NCI-H1092 treated with DMSO at 0.1 percent for 48 hours (cell line): ENCODE measurements at regions not wholly inside any gene's neighbourhood (a gene's known extent, or its start where the extent isn't known, plus 50 kb on each side); places are given as distances from the start of the nearest gene placed in this dataset.
A peak's percentile ranks its signal among the peaks of the same experiment; 100 is the strongest.
"Not testable (repeated sequence)": the region's sequence is repeated elsewhere in the genome, so short reads cannot be mapped to it uniquely, and the experiment has no call there.

Experiments used
- DNase-seq: peaks from one replicate; lab custom pipeline; 2025; lab: John Stamatoyannopoulos, UW

DNA sequence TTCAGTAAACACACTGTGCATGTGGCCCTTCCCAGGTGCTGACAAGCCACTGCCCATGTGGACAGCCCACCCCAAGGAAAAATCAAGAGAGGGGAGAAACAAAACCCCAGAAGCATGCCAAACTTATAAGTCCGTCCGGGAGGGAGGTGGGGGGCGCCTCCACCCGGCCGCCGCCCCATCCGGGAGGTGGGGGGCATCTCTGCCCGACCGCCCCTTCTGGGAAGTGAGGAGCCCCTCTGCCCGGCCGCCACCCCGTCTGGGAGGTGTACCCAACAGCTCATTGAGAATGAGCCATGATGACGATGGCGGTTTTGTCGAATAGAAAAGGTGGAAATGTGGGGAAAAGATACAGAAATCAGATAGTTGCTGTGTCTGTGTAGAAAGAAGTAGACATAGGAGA is 53.8 kb upstream of the C2CD4B start:
- DNase-seq = no peak

DNA sequence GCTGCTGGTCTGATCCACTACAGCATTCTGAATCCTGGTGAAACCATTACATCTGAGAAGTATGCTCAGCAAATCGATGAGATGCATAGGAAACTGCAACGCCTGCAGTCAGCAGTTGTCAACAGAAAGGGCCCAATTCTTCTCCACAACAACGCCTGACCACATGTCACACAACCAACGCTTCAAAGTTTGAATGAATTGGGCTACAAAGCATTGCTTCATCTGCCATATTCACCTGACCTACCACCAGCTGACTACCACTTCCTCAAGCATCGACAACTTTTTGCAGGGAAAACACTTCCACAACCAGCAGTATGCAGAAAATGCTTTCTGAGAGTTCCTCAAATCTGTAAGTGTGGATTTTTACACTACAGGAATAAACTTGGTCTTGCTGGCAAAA is 54.7 kb upstream of the C2CD4B start:
- no peak for DNase-seq

DNA sequence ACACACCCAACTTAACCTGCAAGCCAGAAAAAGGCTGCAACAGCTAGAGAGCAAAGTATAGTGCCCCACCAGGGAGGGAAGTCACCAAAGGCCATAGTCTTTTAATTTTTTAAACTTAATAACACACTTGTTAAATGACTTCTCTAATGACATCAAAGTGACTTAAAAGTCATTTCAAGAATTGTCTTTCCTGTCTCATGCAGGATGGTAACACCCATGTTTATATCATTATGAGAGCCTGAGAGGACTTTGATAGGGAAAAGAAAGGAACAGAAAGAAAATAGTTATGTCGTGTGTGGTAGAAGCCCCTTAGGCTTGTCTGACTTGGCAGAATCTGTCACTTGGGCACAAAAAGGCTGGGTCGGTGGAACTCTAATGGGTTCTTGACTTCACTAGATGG is 57.9 kb upstream of the C2CD4B start:
- DNase-seq = no peak

DNA sequence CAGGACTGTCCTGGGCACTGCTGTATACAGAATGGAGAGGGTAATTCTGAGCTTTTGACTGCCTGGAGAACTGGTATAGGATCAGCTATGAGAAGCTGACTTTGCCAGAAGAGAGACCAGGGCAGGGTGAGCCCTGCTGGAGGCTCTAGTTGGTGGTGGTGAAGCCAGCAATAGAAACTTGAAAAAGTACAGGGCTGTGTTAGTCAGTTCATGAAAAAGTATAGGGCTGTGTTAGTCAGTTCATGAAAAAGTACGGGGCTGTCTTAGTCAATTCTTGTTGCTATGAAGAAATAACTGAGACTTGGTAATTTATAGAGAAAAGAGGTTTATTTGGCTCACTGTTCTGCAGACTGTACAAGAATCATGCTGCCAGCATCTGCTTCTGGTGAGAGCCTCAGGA is 63.5 kb upstream of the C2CD4B start:
- DNase-seq = no peak

DNA sequence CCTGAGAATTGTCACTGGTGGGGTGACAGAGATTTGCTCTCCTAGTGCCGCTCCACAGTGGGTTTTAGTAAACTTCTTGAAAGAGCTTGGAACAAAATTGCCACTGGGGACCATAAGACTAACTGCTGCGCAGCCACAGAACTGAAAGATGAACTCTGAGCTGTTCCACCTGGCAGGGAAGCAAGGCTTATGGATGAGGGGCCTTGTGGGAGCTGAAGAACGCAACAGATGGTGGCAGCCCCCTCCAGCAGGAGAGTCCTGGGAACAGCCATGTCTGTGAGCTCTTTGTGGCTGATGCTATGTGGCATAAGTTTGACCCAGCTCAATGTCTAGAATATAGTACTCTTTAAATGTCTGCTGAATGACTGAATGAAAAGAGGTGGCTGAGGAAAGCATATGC is 66.8 kb upstream of the C2CD4B start:
- no peak for DNase-seq

DNA sequence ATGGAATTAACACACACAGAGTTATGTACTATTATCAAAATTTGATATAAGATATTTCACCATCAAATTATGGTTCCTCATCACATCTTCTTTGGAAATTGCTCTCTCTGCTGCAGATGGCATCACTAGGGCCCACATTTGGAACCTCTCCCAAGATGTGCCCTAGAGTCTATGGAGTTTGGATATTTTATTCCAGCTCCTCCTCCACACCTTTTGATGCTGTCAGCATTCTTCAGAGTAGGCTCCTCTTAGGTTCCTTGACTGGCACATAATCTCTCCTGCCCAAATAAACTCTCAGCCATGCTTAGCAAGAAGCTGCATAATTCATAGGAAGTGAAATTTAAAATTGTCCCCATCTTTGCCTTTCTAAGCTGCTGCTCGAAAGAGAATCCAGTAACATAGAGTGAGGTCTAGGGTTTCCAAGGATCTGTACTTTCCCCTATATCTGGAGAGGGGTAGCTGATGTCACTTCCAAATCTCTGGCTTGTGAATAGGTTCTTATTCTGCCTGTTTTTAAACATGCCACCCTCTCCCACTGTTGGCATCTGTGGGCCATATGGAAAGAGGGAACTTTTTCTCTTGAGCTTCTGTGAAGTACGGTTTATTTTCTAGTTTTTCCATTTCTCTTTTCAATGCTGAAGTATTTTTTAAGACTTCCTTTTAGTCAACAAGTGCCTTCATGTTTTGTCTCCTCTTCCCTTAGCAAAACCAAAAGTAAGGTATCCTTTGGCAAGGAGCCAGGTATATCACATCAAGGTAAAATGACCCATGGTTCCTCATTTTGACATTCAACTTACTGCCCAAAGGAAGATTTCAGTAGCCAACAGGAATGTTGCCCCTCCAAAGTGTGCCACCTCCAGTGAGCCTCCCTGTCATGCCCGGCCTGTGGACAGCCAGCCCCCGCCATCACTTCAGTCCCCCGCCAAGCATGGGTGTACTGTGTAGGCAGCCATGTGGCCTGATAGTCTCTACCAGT is 75.3 kb upstream of the C2CD4B start:
- no peak for DNase-seq

DNA sequence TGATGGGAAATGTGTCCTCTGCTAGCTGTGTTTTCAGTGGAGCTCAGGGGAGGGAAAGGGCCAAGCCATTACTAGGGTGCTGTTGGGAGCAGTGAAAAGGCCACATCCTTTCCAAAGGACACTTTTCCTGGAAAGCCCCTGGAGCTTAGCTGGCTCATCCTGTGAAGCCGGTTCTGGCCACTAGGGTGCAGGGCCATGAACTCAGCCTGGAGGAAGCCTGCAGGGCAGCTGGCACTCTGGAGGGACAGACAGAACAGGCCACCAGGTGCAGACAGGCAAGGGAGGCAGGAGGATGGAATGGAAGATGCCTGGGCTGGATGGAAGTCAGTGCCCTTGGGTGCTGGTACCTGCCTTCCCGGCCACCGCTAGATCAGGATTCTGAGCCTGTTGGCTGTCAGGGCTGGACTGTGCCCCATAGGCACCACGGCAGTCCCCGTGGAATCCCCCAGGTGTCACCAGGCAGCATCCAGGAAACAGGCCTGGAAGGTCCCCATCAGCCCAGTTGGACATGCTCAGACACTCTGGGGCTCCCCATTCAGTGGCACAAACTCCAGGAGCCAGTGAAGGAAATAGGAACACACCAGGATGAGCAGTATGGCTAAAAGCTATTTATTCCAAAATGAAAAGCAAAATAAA is 76.2 kb upstream of the C2CD4B start:
- DNase-seq = no peak

DNA sequence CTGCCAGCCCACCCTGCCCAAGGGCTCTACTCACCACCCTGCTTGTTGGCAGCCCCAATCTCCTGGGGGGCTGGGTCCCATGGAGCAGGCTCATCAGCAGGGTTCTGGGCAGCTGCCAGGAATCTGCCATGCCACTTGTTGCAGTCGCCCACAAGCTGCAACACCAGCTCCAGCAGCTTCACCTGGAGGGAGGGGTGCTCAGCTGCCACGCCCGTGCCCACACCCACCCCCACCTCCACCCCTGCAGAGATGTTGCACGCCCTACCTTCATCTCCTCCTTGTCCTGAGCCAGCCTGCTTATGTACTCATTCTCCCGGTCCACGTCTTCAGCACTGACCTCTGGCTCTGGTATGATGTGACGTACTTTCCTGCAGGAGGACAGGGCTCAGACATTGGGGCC is 77.9 kb upstream of the C2CD4B start:
- DNase-seq = no peak

DNA sequence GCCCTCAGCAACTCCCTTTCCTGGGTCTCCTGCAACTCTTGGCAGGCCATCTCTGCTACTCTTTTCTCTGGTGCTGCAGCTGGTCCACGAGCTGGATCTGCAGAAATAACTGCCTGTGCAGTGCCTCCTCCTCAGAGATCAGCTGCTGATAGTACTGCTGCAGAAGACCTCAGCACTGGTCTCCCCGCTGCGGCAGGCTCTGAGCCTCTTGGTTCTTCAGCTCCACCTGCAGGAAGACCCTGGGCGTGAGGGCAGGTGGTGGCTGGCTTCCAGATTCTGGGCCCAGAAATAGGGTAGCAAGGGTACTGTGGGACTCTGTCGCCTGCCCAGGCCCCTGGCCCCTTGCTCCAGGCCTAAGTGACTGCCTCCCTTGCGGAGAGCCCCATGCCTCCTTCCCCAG is 79.7 kb upstream of the C2CD4B start:
- DNase-seq = no peak

DNA sequence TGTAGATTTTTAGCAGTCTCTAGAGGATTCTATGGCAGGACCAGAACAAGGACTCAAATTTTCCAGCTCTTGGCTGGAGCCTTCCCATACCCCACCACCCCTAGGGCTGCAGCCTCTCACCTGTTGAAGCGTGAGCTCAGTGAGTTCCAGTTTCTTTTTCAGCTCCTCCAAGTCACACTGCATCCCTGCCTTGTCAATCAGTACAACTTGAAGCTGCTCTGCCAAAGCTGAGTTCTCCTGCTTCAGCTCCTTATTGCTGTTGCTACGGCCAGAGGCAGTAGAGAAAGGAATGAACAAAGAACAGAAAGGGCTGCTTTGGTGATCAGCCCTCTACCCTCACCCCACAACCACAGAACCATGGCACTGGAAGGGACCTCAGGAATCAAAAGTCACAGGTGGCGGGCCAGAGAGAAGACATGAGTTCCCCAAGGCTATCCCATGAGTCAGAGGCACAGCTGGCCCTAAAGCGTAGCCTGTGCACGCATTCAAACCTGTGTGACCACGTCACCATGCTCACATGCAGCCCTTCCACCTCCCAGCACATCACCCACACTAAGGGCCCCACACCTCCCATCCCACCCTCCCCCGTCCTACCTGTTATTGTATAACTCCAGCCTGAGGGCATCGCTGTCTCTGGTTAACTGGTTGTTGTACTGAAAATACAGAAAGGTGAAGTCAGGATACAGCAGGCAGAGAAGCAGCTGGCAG is 83.3 kb upstream of the C2CD4B start:
- DNase-seq = no peak

DNA sequence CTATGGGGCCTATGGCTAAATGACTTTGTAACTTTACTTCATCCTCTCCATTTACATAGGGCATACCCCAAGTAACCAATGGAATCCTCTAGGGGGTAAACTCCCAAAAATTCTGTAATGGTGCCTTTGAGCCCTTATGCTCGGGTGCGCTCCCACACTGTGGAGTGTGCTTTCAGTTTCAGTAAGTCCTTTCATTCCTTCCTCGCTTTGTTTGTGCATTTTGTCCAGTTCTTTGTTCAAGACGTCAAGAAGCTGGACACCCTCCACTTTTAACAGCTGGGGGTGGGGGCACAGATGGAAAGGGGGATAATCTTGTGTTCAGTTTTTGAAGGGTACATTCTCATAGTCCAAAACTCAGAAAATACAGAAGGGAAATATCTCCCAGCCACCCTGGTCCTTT is 84.4 kb upstream of the C2CD4B start:
- no peak for DNase-seq

DNA sequence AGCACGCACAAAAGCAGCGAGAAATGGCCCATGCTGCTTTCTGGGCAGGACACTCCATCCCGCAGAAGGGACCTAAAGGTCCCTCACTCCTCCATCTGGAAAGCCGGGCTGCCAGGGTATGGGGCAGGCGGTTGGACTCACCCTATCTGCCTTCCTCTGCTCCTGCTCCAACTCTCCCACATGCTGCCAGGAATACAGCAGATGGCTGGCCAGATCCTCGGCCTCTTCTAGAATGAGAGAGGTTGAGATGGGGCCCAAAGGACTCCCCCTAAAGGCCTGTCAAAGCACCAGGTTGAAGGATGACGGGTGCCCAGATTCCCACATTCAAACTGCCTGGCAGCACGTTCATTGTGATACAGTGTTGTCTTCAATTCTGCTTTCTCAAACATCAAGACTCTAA is 85.1 kb upstream of the C2CD4B start:
- no peak for DNase-seq

DNA sequence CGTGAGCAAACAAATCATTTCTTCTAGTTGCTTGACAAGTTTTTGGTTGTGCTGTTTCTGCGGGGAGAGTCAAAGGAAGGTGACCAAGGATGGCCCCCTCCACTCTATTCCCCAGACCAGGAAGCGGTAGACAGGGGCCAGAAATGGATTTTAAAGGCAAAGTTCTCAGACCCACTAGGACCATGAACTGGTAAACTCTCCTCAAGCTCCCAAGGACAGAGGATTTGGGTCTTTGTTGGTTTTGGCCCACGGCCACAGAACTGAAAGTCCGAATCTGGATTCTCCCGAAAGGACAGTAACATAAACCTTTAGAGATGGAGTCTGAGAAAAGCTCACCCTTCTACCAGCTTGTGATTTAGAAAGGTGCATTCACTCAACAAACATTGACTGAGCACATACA is 85.9 kb upstream of the C2CD4B start:
- no peak for DNase-seq

DNA sequence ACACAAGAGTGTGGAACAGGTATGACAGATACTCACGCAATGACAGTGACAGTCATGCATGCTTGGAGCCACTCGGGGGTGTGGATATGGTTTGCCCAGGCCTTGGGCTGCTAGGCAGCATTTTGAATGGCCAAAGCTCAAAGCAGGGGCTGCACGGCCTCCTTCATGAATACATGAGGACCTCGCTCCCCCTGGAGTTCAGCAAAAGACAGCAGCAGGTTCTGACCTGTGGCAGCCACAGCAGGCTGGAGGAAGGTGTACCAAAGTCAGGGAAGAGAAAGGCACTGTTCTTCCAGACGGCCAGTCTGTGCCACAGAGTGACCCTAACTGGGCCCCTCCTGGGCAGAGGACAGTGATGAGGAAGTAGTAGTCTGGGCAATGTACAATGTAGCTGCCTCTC is 88.2 kb upstream of the C2CD4B start:
- no peak for DNase-seq

DNA sequence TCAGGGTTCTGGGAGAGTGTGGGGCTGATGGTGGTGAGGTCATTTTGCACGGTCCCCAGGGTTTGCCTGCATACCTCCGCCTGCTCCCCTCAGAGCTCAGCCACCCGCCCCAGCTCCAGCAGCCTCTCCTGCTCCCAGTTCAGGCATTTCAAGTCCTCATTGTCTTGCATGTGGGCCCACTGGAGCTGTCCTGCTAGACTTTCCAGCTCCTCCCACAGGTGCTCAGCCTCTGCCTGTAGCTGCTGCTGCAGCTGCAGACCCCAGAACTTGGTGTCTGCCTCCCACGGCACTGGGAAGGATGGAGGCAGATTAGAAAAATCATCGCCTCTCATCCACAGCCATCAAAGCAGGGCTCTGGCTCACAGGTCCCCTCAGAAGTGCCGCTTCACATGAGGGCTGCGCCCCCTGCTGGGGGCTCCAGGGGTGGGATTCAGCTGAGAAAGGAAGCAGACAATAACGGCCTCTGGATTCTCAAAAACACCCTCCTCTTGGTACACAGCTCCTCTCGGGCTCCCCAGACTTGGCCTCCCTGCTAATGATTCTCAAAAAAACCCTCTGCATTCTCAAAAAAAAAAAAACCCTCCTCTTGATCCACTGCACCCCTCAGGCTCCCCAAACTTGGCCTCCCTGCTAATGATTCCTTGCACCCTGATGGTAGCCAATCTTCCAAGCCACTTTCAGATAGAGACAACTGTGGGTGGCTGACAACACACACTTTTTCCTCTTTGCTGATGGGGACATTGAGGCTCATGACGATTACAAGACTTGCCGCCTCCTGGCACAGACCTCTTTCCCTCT is 89.3 kb upstream of the C2CD4B start:
- DNase-seq = peak; percentile 37

DNA sequence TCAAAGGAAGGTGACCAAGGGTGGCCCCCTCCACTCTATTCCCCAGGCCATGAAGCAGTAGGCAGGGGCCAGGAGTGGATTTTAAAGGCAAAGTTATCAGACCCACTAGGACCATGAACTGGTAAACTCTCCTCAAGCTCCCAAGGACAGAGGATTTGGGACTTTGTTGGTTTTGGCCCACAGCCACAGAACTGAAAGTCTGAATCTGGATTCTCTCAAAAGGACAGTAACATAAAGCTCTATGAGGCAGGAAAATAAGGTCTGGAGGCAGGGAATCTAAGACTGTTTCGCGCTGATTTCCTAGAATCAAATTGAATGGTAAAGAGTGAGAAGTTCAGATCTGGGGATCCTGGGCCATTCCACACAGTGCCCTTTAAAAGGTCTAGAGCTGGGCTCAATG is 91.3 kb upstream of the C2CD4B start:
- DNase-seq = not testable (repeated sequence)

DNA sequence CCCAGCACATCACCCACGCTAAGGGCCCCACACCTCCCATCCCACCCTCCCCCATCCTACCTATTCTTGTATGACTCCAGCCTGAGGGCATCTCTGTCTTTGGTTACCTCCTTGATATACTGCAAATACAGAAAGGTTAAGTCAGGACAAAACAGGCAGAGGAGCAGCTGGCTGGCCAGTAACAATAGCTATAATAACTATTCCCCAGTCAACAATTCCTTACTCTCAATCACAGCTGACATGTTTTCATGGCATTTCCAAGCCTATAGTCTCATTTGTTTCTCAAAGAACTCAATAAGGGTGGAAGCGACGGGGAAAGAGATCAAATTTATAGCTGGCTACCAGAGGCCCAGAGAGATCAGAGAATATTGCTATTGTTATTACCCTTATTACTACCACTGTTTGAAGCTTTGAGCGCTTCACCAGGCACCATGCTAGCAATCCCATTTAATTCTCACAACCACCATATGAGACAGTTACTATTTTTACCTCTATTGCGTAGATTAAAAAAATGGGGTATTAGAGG is 93.0 kb upstream of the C2CD4B start:
- no peak for DNase-seq

DNA sequence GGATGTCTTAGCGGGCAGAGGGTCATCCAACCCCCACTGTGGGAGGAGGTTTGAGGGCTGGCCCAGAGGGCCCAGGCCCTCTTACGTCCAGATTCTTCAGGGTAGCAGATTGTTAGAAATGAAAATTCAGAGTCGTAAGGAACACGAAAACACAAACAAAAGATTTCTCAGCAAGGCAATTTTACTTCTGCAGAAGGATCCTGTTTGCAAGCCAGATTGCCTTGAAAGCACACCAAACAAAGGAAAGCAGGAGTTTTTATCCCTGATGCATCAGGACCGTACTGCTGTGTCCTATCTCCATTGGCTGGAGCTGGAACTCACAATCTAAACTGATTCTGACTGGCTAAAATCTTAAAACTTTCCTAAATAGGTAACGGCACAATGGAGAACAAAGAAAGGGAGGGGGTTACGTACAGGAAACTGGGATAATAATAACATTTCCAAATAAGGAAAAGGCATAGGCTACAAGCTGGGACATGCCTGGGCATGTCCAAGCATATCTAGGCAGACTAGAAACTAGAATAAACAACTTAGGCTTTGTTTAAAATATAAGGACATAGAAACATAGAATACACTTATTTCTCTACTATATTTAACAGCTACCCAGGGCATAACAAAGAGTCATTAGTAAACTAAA is 97.3 kb upstream of the C2CD4B start:
- DNase-seq = no peak

DNA sequence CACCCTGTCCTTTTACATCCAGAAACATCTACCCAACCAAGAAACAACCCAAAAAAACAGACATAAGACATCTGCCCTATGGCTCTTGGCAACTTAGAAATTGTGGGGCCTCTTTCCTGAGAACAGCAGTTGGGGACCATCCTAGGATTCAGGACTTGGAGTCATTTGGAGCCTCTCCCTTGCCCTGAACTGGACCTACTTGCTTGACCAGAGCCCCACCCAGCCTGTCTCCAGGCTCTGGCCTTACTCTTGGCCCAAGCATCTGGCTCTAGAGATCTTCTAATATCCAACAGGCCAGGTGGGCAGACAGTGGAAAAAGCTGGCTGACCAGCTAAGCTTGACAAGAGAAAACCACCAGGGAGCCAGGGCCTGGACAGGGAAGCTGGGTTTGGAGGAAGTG is 99.1 kb upstream of the C2CD4B start:
- no peak for DNase-seq

DNA sequence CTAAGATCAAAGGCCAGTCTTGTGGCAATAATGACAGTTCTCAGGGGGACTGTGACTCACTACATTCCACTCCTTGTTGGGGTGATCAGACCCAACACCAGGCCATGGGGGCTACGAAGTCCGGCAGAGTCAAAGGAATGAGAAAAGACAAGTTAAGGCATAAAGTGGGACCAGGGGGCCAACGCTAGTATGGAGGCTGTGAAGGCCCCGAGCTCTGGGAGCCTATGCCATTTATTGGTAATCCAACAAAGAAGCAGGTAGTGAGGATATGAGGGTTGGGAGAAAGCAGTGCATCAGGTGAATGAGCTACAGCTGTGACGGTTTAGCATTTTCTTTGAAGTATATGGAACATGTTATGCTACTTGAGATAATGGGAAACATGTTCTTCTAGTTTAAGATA is 104.4 kb upstream of the C2CD4B start:
- no peak for DNase-seq

DNA sequence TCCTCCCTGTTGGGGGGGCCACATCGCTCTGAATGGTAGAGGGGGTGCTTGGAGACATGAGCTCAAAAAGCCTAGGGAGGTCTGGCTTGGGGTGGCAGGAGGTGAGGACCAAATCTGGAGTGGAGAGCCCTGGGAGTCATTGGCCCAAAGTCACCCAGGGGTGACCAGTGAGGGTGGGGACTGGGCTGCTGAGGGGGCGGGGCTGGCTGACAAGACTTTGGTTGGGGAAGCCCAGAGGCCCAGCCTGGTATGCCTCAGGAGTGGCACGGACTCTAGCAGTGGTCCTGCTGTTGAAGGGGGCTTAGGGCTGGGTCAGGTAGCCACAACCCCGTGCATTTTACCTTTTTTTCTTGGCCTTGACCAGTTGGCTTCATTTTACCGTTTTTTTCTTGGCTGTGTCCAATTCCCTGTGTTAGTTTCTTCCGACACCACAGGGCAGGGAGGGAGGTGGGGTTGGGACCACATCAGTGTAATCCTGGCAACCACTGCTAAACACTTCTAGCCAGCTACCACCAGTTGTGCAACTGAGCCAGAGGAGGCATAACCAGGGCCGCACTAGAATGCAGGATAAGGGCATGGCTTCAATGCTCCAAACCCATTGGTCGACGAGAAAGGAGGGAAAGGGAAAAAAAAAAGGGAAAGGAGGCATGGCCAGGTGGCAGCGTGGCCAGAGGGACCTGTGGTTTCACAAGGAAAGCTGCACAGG is 105.3 kb upstream of the C2CD4B start:
- DNase-seq = no peak
